Calu3 (cell line): ENCODE measurements at regions not wholly inside any gene's neighbourhood (a gene's known extent, or its start where the extent isn't known, plus 50 kb on each side); places are given as distances from the start of the nearest gene placed in this dataset.

Source experiments
- BruUV-seq: library from RNA; stranded (reverse); fragments of 400-500 nt; replicated peaks from 2 replicates; lab custom pipeline; 2021; lab: Mats Ljungman, UMichigan
- CTCF ChIA-PET: fragments of 300-600 bp; sonication (Branson Sonifier 250); formaldehyde crosslinking; loops from one replicate; lab custom pipeline; 2022; ENCODE audit warnings: antibody characterized with exemption; lab: Charles Lee
- DNase-seq: peaks from one replicate; pipeline ENCODE4 v3.0.0; 2022
- H3K27ac Mint-ChIP-seq: one replicate; pipeline ENCODE4 v1.8.0; 2022; ENCODE audit warnings: mixed read lengths; ENCODE audit not compliant: unreplicated experiment
- H3K27me3 Mint-ChIP-seq: one replicate; pipeline ENCODE4 v1.8.0; 2022; ENCODE audit warnings: mixed read lengths; ENCODE audit not compliant: unreplicated experiment
- H3K36me3 Mint-ChIP-seq: one replicate; pipeline ENCODE4 v1.8.0; 2022; ENCODE audit warnings: mild to moderate bottlenecking, moderate library complexity, mixed read lengths; ENCODE audit not compliant: insufficient read depth, unreplicated experiment
- H3K4me1 Mint-ChIP-seq: one replicate; pipeline ENCODE4 v1.8.0; 2022; ENCODE audit warnings: mild to moderate bottlenecking, low read depth, mixed read lengths; ENCODE audit not compliant: unreplicated experiment
- H3K4me3 Mint-ChIP-seq: one replicate; pipeline ENCODE4 v1.8.0; 2022; ENCODE audit warnings: mild to moderate bottlenecking, low read depth, moderate library complexity, mixed read lengths; ENCODE audit not compliant: unreplicated experiment
- H3K9me3 Mint-ChIP-seq: one replicate; pipeline ENCODE4 v1.8.0; 2022; ENCODE audit warnings: low read depth, mixed read lengths; ENCODE audit not compliant: unreplicated experiment
- intact Hi-C: fragments of 100-400 bp; cut with micrococcal nuclease; formaldehyde crosslinking; loops from one replicate; pipeline ENCODE4 v1.10.0; 2022; ENCODE audit not compliant: unreplicated experiment
- TF ChIP-seq, protein P1 (sequence below): fragments of 200-600 bp; IDR thresholded peaks from one replicate; pipeline ENCODE4 v1.8.0; 2022; ENCODE audit warnings: antibody characterized with exemption; ENCODE audit not compliant: unreplicated experiment

GRCh38 chr9:90538566-90538965 is 104.1 kb downstream of the DIRAS2 start:
- no peak for DNase-seq
- intact Hi-C loops = no loop called here
- H3K4me1 Mint-ChIP-seq = no peaks in the 10 kb centered on the region
- no peaks in the 10 kb centered on the region for H3K36me3 Mint-ChIP-seq
- H3K27me3 Mint-ChIP-seq = no peaks in the 10 kb centered on the region
- no peak overlapping the region for H3K4me3 Mint-ChIP-seq
- no TSS peak for BruUV-seq
- CTCF ChIA-PET = no interaction called here
- H3K27ac Mint-ChIP-seq = no peak overlapping the region
- TF ChIP-seq, protein P1, sequence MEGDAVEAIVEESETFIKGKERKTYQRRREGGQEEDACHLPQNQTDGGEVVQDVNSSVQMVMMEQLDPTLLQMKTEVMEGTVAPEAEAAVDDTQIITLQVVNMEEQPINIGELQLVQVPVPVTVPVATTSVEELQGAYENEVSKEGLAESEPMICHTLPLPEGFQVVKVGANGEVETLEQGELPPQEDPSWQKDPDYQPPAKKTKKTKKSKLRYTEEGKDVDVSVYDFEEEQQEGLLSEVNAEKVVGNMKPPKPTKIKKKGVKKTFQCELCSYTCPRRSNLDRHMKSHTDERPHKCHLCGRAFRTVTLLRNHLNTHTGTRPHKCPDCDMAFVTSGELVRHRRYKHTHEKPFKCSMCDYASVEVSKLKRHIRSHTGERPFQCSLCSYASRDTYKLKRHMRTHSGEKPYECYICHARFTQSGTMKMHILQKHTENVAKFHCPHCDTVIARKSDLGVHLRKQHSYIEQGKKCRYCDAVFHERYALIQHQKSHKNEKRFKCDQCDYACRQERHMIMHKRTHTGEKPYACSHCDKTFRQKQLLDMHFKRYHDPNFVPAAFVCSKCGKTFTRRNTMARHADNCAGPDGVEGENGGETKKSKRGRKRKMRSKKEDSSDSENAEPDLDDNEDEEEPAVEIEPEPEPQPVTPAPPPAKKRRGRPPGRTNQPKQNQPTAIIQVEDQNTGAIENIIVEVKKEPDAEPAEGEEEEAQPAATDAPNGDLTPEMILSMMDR = no peak
- no peaks in the 10 kb centered on the region for H3K9me3 Mint-ChIP-seq

DNA sequence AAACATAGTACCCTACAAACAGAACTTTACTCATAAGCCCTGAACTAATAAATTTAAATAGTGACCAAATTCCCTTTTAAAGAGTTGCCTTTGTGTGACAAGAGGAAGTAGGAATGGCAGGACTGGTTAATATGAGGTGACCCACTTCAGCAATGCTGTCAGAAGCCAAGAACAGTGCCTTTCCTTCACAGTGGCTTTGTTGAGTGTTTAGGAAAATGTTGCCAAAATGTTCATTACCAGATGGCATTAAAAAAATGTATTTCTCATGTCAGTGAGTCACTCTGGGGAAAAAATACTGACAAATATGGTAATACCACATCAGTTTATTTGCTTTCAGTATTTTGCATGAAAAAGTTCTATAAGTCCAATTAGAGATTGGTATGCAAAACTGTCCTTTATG is 103.3 kb downstream of the DIRAS2 start:
- Mint-ChIP-seq H3K27ac (no peak overlapping the region), H3K36me3 (no peaks in the 10 kb centered on the region), H3K27me3 (no peaks in the 10 kb centered on the region), H3K9me3 (no peaks in the 10 kb centered on the region), H3K4me1 (no peaks in the 10 kb centered on the region), H3K4me3 (no peak overlapping the region)
- BruUV-seq = no TSS peak
- TF ChIP-seq, protein P1 = no peak
- DNase-seq = no peak
- intact Hi-C loops = no loop called here
- CTCF ChIA-PET = no interaction called here

- H3K27me3 Mint-ChIP-seq = no peaks in the 10 kb centered on the region
- TF ChIP-seq, protein P1 = no peak
- intact Hi-C loops = no loop called here
- H3K36me3 Mint-ChIP-seq = no peaks in the 10 kb centered on the region
- BruUV-seq = no TSS peak
- CTCF ChIA-PET = no interaction called here
- H3K4me1 Mint-ChIP-seq = no peaks in the 10 kb centered on the region
- H3K4me3 Mint-ChIP-seq = no peak overlapping the region
- no peak for DNase-seq
- no peaks in the 10 kb centered on the region for H3K9me3 Mint-ChIP-seq
- H3K27ac Mint-ChIP-seq = no peak overlapping the region
Observed at GRCh38 chr9:90540734-90541133, 101.9 kb downstream of the DIRAS2 start.

GRCh38 chr9:90544488-90544887 is 98.1 kb downstream of the DIRAS2 start:
- TF ChIP-seq, protein P1 = no peak
- Mint-ChIP-seq H3K4me3 (no peak overlapping the region), H3K27me3 (no peaks in the 10 kb centered on the region), H3K4me1 (peaks cover 6% of the 10 kb centered on the region), H3K36me3 (no peaks in the 10 kb centered on the region), H3K9me3 (no peaks in the 10 kb centered on the region), H3K27ac (no peak overlapping the region)
- CTCF ChIA-PET = no interaction called here
- DNase-seq = no peak
- intact Hi-C loops = no loop called here
- no TSS peak for BruUV-seq
